Activated naive CD4-positive, alpha-beta T cell treated with anti-CD3 and anti-CD28 coated beads, Interleukin-2, amount 10 ng/mL, durations not matched to agents 7 days and 5 days (primary cell): ENCODE measurements at regions not wholly inside any gene's neighbourhood (a gene's known extent, or its start where the extent isn't known, plus 50 kb on each side); places are given as distances from the start of the nearest gene placed in this dataset.

Source experiments
- CTCF ChIA-PET: fragments of 350-600 bp; sonication (Branson Sonifier 250); formaldehyde crosslinking; loops from one replicate; lab custom pipeline; 2021; ENCODE audit warnings: antibody characterized with exemption; lab: Charles Lee
- DNase-seq: peaks from one replicate; pipeline ENCODE4 v3.0.0-alpha.2; 2020
- H3K27ac Mint-ChIP-seq: one replicate; pipeline ENCODE4 v1.8.0; 2021; ENCODE audit warnings: mild to moderate bottlenecking, moderate library complexity, mixed read lengths
- H3K27me3 Mint-ChIP-seq: one replicate; pipeline ENCODE4 v1.8.0; 2021; ENCODE audit warnings: mild to moderate bottlenecking, mixed read lengths
- H3K36me3 Mint-ChIP-seq: one replicate; pipeline ENCODE4 v1.8.0; 2021; ENCODE audit warnings: mixed read lengths
- H3K4me1 Mint-ChIP-seq: one replicate; pipeline ENCODE4 v1.8.0; 2021; ENCODE audit warnings: mixed read lengths
- H3K4me3 Mint-ChIP-seq: one replicate; pipeline ENCODE4 v1.8.0; 2021; ENCODE audit warnings: mild to moderate bottlenecking, moderate library complexity, mixed read lengths
- H3K9me3 Mint-ChIP-seq: one replicate; pipeline ENCODE4 v1.8.0; 2021; ENCODE audit warnings: mixed read lengths

- no peaks in the 10 kb centered on the region for H3K4me1 Mint-ChIP-seq
- H3K27me3 Mint-ChIP-seq = peaks cover 7% of the 10 kb centered on the region
- no peaks in the 10 kb centered on the region for H3K9me3 Mint-ChIP-seq
- H3K27ac Mint-ChIP-seq = no peak overlapping the region
- H3K4me3 Mint-ChIP-seq = no peak overlapping the region
- CTCF ChIA-PET = interaction anchor here (1.2 to 1.4 kb wide), 2 partner anchors 9 to 10 kb away, joined by 3 to 5 read pairs; no protein-coding TSS in a partner anchor
- no peak for DNase-seq
- no peaks in the 10 kb centered on the region for H3K36me3 Mint-ChIP-seq
Measured at GRCh38 chr3:137100326-137100725, 142.5 kb downstream of the IL20RB start.

- Mint-ChIP-seq H3K36me3 (no peaks in the 10 kb centered on the region), H3K4me3 (no peak overlapping the region), H3K27ac (no peak overlapping the region), H3K27me3 (peaks cover 4% of the 10 kb centered on the region), H3K4me1 (no peaks in the 10 kb centered on the region), H3K9me3 (no peaks in the 10 kb centered on the region)
- CTCF ChIA-PET = no interaction called here
- DNase-seq = no peak
Measured at GRCh38 chr3:137103739-137104138, 146.0 kb downstream of the IL20RB start.

- CTCF ChIA-PET = interaction anchor here (0.6 to 1.8 kb wide), 10 partner anchors 8 to 1018 kb away, joined by 3 to 11 read pairs (median 3); no protein-coding TSS in a partner anchor
- peaks cover 7% of the 10 kb centered on the region for H3K27me3 Mint-ChIP-seq
- H3K27ac Mint-ChIP-seq = no peak overlapping the region
- DNase-seq = no peak
- H3K36me3 Mint-ChIP-seq = no peaks in the 10 kb centered on the region
- H3K9me3 Mint-ChIP-seq = no peaks in the 10 kb centered on the region
- H3K4me1 Mint-ChIP-seq = no peaks in the 10 kb centered on the region
- no peak overlapping the region for H3K4me3 Mint-ChIP-seq
Measured at GRCh38 chr3:137105277-137105977, 147.6 kb downstream of the IL20RB start.

DNA sequence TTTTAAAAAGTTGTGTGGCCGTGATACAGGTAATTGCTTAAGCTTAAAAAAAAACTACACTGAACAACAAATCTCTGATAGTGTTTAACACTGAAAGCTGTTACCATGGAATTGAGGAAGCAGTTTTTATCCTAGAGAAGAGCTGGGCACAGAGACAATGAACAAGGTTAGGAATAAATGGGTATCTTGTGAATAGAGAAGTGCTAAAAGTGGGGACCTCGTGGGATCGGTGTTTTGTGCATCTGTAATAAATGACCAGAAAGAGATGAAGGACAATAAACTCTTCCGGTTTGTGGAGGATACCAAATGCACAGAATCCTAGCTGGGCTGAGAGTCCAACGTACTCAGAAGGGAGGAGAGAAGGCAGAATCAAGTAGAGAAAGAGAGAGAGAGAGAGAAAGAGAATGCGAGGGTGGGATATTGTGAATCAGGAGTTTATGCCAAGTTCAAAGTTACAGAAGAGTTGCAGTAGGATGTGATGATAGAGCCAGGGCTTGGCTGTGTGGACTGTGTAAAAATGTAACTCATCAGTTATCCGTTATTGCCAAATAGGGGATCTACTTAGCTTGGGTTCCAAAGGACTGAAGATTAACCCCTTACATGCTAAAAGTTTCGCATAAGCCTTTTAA is 148.9 kb downstream of the IL20RB start:
- Mint-ChIP-seq H3K36me3 (no peaks in the 10 kb centered on the region), H3K4me1 (no peaks in the 10 kb centered on the region), H3K27ac (no peak overlapping the region), H3K9me3 (no peaks in the 10 kb centered on the region), H3K4me3 (no peak overlapping the region), H3K27me3 (peaks cover 7% of the 10 kb centered on the region)
- no peak for DNase-seq
- CTCF ChIA-PET = interaction anchor here (1.0 to 1.8 kb wide), 7 partner anchors 10 to 946 kb away, joined by 3 to 11 read pairs (median 3); no protein-coding TSS in a partner anchor

DNA sequence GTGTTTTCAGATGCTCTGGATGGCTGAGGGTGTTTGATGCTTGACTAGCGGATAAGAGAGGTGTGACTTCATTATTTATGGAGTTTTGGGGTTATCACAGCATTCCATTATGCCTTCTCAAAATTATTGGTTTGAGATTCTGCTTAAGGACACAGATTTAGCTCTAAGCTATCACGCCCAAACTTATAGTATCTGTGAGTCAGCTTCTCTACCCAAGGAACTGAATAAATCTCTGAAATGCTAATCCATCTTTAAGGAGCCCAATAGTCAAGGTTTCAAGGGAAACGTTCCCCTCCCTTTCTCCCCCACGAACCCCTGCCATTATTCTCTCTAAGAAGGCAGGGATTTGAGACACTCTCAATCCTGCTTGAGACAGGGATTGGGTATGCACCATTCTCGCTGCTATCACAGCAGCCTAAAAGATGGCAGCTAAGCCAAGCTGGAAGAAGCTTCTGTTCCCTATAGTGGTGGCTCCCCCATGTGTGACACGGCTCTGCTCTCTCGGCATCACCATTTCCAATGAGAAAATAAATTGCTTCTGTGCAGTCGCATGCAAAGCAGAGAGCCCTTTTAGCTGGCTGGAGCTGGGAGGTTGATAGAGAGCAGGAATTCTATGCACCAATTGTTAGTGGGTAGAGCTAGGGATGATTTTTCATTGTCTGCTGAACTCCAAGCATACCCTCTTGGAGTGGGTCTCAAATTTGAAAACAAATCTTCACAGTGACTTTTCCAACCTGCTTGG is 151.1 kb downstream of the IL20RB start:
- H3K4me1 Mint-ChIP-seq = no peaks in the 10 kb centered on the region
- CTCF ChIA-PET = interaction anchor here (0.8 to 2.4 kb wide), 6 partner anchors 8 to 837 kb away, joined by 3 to 8 read pairs (median 3); no protein-coding TSS in a partner anchor
- no peak overlapping the region for H3K27ac Mint-ChIP-seq
- H3K9me3 Mint-ChIP-seq = no peaks in the 10 kb centered on the region
- peaks cover 7% of the 10 kb centered on the region for H3K27me3 Mint-ChIP-seq
- DNase-seq = no peak
- H3K36me3 Mint-ChIP-seq = no peaks in the 10 kb centered on the region
- H3K4me3 Mint-ChIP-seq = no peak overlapping the region

DNA sequence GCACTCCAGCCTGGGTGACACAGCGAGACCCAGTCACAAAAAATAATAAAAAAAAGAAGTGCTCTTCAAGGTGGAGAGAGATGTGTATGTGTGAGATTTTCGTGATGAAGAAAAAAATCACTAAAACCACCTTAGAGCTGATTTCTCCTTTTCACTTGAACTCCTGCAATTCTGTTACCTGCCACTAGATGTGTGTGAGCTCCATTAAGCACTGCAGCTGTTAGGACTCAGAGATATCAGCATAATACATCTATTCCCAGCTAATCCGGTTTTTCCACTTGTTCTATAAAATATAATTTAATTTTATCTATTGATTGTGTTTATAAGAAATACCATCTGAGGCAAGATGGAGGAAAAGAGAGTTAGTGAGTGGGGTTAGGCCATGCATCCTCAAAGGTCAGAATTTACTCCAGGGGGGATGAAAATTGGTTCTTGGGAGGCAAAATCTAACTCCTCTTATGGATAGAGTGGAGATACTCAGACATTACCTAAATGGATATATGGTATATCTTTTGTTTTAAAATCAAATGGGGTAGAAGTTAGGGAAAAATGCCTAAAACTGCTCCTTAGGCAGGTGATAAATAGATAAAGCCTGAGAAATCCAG is 152.7 kb downstream of the IL20RB start:
- Mint-ChIP-seq H3K4me1 (no peaks in the 10 kb centered on the region), H3K9me3 (no peaks in the 10 kb centered on the region), H3K27ac (no peak overlapping the region), H3K4me3 (no peak overlapping the region), H3K36me3 (no peaks in the 10 kb centered on the region), H3K27me3 (peaks cover 7% of the 10 kb centered on the region)
- DNase-seq = no peak
- CTCF ChIA-PET = interaction anchor here (0.9 to 2.4 kb wide), 7 partner anchors 8 to 836 kb away, joined by 3 to 8 read pairs (median 3); no protein-coding TSS in a partner anchor

GRCh38 chr3:137111497-137111896 is 153.7 kb downstream of the IL20RB start:
- Mint-ChIP-seq H3K27me3 (peaks cover 7% of the 10 kb centered on the region), H3K4me3 (no peak overlapping the region), H3K4me1 (no peaks in the 10 kb centered on the region), H3K9me3 (no peaks in the 10 kb centered on the region), H3K36me3 (no peaks in the 10 kb centered on the region), H3K27ac (no peak overlapping the region)
- CTCF ChIA-PET = interaction anchor here (1.3 to 1.5 kb wide), 3 partner anchors 9 to 835 kb away, joined by 3 to 6 read pairs (median 5); no protein-coding TSS in a partner anchor
- no peak for DNase-seq

GRCh38 chr3:137116619-137117018 is 158.8 kb downstream of the IL20RB start:
- no peak overlapping the region for H3K27ac Mint-ChIP-seq
- peaks cover 6% of the 10 kb centered on the region for H3K27me3 Mint-ChIP-seq
- H3K4me3 Mint-ChIP-seq = no peak overlapping the region
- CTCF ChIA-PET = interaction anchor here (1.1 kb wide), 1 partner anchor 11 kb away, joined by 3 read pairs; no protein-coding TSS in a partner anchor
- no peaks in the 10 kb centered on the region for H3K36me3 Mint-ChIP-seq
- H3K9me3 Mint-ChIP-seq = no peaks in the 10 kb centered on the region
- no peak for DNase-seq
- H3K4me1 Mint-ChIP-seq = peaks cover 4% of the 10 kb centered on the region

GRCh38 chr3:137121704-137122314 is 164.0 kb downstream of the IL20RB start:
- Mint-ChIP-seq H3K4me3 (no peak overlapping the region), H3K27me3 (peaks cover 3% of the 10 kb centered on the region), H3K4me1 (peaks cover 4% of the 10 kb centered on the region), H3K36me3 (no peaks in the 10 kb centered on the region), H3K27ac (no peak overlapping the region), H3K9me3 (no peaks in the 10 kb centered on the region)
- peak; percentile 50 for DNase-seq
- CTCF ChIA-PET = interaction anchor here (0.6 to 1.3 kb wide), 3 partner anchors 12 to 90 kb away, joined by 3 read pairs; no protein-coding TSS in a partner anchor

DNA sequence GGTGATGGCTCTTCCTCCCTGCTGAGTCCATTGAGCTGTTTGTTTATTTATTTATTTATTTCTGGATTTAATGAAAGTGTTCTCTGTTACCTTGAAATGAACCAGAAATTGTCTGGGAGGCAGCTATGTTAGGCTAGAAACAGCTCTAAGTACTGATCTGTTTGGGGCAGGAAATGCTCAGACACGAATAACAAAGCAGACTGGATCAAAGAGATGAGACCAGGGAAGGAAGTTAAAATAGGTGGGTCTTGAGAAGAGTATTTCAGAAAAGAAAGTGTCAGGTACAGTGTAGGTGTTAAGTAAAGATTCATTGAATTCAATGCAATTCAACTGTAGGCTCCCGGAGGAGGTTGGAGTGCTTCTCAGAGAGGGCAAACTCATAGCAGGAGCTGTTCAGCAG is 173.3 kb downstream of the IL20RB start:
- CTCF ChIA-PET = no interaction called here
- Mint-ChIP-seq H3K36me3 (no peaks in the 10 kb centered on the region), H3K27me3 (no peaks in the 10 kb centered on the region)

GRCh38 chr3:137134431-137134830 is 176.6 kb downstream of the IL20RB start:
- Mint-ChIP-seq H3K27me3 (no peaks in the 10 kb centered on the region), H3K27ac (no peak overlapping the region), H3K4me3 (no peak overlapping the region), H3K9me3 (no peaks in the 10 kb centered on the region), H3K36me3 (no peaks in the 10 kb centered on the region), H3K4me1 (peaks cover 19% of the 10 kb centered on the region)
- no peak for DNase-seq
- CTCF ChIA-PET = interaction anchor here (0.7 to 1.0 kb wide), 2 partner anchors 24 to 73 kb away, joined by 3 read pairs; no protein-coding TSS in a partner anchor

More for the DNA sequence above, 173.3 kb downstream of the IL20RB start:
- peaks cover 19% of the 10 kb centered on the region for H3K4me1 Mint-ChIP-seq
- no peaks in the 10 kb centered on the region for H3K9me3 Mint-ChIP-seq
- no peak overlapping the region for H3K27ac Mint-ChIP-seq
- H3K4me3 Mint-ChIP-seq = no peak overlapping the region
- DNase-seq = no peak

GRCh38 chr3:137148406-137148805 is 190.6 kb downstream of the IL20RB start:
- H3K4me3 Mint-ChIP-seq = no peak overlapping the region
- H3K9me3 Mint-ChIP-seq = no peaks in the 10 kb centered on the region
- no peak for DNase-seq
- CTCF ChIA-PET = no interaction called here
- no peaks in the 10 kb centered on the region for H3K4me1 Mint-ChIP-seq
- no peak overlapping the region for H3K27ac Mint-ChIP-seq
- peaks cover 5% of the 10 kb centered on the region for H3K27me3 Mint-ChIP-seq
- H3K36me3 Mint-ChIP-seq = no peaks in the 10 kb centered on the region

GRCh38 chr3:137148917-137149316 is 191.1 kb downstream of the IL20RB start:
- Mint-ChIP-seq H3K4me3 (no peak overlapping the region), H3K9me3 (no peaks in the 10 kb centered on the region), H3K27me3 (peaks cover 5% of the 10 kb centered on the region), H3K4me1 (no peaks in the 10 kb centered on the region), H3K36me3 (no peaks in the 10 kb centered on the region), H3K27ac (no peak overlapping the region)
- DNase-seq = no peak
- CTCF ChIA-PET = no interaction called here
